Activated naive CD8-positive, alpha-beta T cell (primary cell): ENCODE measurements at regions not wholly inside any gene's neighbourhood (a gene's known extent, or its start where the extent isn't known, plus 50 kb on each side); places are given as distances from the start of the nearest gene placed in this dataset.
"Not testable (repeated sequence)": the region's sequence is repeated elsewhere in the genome, so short reads cannot be mapped to it uniquely, and the experiment has no call there.

Experiments
- H3K27ac Mint-ChIP-seq: one replicate; pipeline ENCODE4 v1.8.0; 2021; ENCODE audit warnings: mixed read lengths
- H3K27me3 Mint-ChIP-seq: one replicate; pipeline ENCODE4 v1.8.0; 2021; ENCODE audit warnings: mixed read lengths
- H3K36me3 Mint-ChIP-seq: one replicate; pipeline ENCODE4 v1.8.0; 2021; ENCODE audit warnings: mixed read lengths
- H3K4me1 Mint-ChIP-seq: one replicate; pipeline ENCODE4 v1.8.0; 2021; ENCODE audit warnings: low read depth, mixed read lengths
- H3K4me3 Mint-ChIP-seq: one replicate; pipeline ENCODE4 v1.8.0; 2021; ENCODE audit warnings: mild to moderate bottlenecking, mixed read lengths
- H3K9me3 Mint-ChIP-seq: one replicate; pipeline ENCODE4 v1.8.0; 2021; ENCODE audit warnings: low read depth, mixed read lengths

DNA sequence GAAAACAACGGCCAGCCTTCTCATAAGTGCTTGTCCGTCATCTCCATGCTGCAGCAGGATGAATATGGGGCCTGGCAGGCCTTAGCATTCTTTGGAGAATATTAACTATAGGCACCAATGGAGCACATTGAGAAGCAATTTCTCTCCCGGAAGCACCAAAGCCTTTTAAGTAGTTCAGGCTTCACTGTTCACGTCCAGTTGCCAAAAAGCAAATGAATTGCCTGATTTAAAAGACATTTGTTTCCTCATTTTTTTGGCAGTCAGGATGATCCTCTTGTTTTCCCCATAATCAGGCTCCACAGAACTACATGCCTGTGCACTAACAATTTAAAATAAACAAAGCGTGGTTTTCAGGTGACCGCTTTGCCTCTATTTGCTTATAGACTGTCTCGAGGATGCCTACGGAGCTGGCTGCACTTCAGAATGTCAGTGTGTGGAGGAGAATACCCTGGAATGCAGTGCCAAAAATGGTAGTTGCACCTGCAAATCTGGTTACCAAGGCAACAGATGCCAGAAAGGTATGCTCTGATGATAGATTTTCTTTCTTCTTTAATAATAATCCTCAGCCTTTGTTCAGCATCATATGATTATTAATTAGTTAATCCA, 725.2 kb upstream of the GOLIM4 start:
- Mint-ChIP-seq H3K4me1 (no peaks in the 10 kb centered on the region), H3K27me3 (no peaks in the 10 kb centered on the region), H3K9me3 (no peaks in the 10 kb centered on the region), H3K4me3 (no peak overlapping the region), H3K36me3 (no peaks in the 10 kb centered on the region), H3K27ac (no peak overlapping the region)

DNA sequence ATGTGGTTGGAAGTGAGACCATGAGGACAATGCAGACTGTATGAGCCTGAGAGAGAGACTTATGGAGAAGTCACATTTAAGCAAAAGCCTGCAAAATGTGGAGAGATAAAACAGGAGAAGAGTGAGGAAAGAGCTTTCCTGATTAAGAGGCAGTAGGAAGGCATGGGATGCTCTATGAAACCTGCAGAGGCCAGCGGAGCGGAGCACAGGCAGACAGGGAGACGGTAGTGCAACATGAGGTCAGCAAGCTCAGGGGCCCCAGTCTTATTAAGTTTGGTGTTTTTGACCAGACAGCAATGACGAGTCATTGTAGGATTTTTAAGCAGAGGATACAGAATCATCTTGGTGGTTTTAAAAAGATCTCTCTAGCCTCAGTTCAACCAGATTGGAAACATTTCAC, 721.5 kb upstream of the GOLIM4 start:
- no peaks in the 10 kb centered on the region for H3K4me1 Mint-ChIP-seq

DNA sequence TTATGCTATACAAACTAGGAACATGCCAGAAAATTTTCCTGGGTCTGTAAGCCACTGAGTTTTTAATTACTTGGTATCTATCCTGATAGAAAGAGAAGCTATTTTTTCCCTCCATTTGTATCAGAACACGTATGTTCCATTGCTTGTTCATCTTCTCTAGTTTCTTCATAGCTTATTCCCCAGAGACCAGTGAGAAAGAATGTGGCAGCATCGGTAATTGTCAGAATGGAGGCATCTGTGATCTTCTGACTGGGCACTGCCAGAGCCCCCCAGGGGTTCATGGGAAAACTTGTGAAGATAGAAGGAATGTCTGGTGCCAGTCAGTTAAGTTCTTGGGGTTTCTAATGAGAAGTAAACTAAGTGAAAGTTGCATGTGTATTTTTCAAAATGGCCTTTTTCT, 720.2 kb upstream of the GOLIM4 start:
- H3K27ac Mint-ChIP-seq, result no peak overlapping the region
- no peaks in the 10 kb centered on the region for H3K4me1 Mint-ChIP-seq
- H3K4me3 Mint-ChIP-seq, result no peak overlapping the region
- H3K27me3 Mint-ChIP-seq, result no peaks in the 10 kb centered on the region
- no peaks in the 10 kb centered on the region for H3K36me3 Mint-ChIP-seq
- no peaks in the 10 kb centered on the region for H3K9me3 Mint-ChIP-seq

More for the DNA sequence above, 721.5 kb upstream of the GOLIM4 start:
- no peaks in the 10 kb centered on the region for H3K36me3 Mint-ChIP-seq
- no peak overlapping the region for H3K4me3 Mint-ChIP-seq
- no peaks in the 10 kb centered on the region for H3K27me3 Mint-ChIP-seq
- no peak overlapping the region for H3K27ac Mint-ChIP-seq
- H3K9me3 Mint-ChIP-seq, result no peaks in the 10 kb centered on the region

DNA sequence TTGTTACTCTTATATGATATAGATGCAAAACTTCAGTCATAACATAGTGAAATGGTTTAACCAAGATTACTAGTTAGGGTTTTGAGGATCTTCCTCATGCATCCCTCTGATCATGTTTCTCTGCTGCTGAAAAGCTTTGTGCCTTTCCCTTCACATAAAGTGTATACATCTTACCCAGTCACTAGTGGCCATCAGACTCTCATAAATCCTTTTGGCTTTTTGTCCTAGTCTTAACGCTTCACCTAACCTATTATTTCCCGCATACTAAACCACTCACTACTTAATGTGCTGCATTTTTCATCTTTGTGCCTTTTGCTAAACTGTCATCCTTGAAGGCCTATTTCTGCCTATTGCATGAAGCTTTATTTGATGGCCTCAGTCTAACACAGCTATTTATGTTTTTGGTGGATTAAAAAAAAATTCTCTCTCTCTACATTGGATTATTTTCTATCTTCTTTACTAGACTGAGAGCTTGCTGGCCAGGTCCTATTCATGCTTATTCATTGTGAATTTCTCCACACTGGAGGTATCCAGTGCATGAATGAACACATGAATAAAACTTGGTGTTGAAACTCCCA, 717.6 kb upstream of the GOLIM4 start:
- H3K36me3 Mint-ChIP-seq, result no peaks in the 10 kb centered on the region
- H3K4me1 Mint-ChIP-seq, result no peaks in the 10 kb centered on the region
- no peak overlapping the region for H3K27ac Mint-ChIP-seq
- no peaks in the 10 kb centered on the region for H3K27me3 Mint-ChIP-seq
- H3K4me3 Mint-ChIP-seq, result no peak overlapping the region
- H3K9me3 Mint-ChIP-seq, result no peaks in the 10 kb centered on the region

DNA sequence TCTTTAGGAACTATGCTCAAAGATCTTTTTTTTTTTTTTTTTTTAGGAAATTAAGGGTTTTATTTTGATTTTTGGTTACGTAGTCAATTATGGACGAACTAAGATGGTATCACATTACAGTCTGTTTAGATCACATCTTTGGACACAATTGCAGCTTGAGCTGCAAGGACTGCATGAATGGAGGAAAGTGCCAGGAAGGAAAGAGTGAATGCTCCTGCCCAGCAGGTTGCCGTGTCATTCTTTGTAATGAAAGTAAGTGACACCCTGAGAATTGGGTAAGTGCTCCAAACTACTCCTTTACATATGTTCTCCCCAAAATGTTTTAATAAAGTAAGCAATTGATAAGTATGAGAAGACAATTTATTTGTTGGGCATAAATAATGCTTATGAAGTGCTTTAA, 716.5 kb upstream of the GOLIM4 start:
- no peaks in the 10 kb centered on the region for H3K36me3 Mint-ChIP-seq
- H3K4me1 Mint-ChIP-seq, result no peaks in the 10 kb centered on the region

DNA sequence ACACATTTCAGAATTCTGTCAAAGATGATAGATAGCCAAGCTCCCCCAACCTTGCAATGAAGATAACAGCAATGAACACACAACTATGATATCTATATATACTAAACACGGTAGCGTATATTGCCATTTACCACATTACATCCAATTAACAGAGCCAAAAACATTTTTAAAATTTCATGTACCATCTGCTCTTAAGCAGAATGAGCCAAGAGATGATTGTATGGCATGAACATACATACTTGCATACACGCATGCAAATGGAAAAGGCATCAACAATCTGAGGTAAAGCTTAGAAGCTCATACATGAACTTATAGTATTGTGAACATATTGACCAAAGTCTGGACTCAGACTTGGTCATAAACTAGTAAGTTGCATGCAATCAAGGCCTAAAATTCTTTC, 712.9 kb upstream of the GOLIM4 start:
- Mint-ChIP-seq H3K36me3 (no peaks in the 10 kb centered on the region), H3K9me3 (no peaks in the 10 kb centered on the region), H3K4me1 (no peaks in the 10 kb centered on the region), H3K4me3 (no peak overlapping the region), H3K27me3 (no peaks in the 10 kb centered on the region), H3K27ac (no peak overlapping the region)

More for the DNA sequence above, 716.5 kb upstream of the GOLIM4 start:
- no peak overlapping the region for H3K4me3 Mint-ChIP-seq
- no peak overlapping the region for H3K27ac Mint-ChIP-seq
- no peaks in the 10 kb centered on the region for H3K9me3 Mint-ChIP-seq
- H3K27me3 Mint-ChIP-seq, result no peaks in the 10 kb centered on the region

DNA sequence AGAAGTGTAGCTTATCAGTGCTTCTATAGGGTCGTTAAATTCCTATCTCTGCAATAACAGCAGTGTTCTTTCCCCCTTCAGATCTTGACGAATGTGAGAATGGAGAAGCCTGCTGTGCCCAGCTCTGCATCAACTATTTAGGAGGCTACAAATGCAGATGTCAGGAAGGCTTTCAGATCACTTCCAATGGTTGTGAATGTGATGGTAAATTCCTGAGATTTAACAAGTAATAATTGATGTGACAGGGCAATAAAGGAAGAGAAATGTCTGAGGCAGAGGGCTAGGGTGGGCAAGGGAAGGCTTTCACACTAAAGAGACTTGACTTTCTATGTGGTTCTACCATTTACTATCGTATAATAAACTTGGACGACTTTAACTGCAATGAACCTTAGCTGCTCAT, 711.7 kb upstream of the GOLIM4 start:
- no peak overlapping the region for H3K27ac Mint-ChIP-seq
- no peak overlapping the region for H3K4me3 Mint-ChIP-seq
- H3K27me3 Mint-ChIP-seq, result no peaks in the 10 kb centered on the region
- no peaks in the 10 kb centered on the region for H3K9me3 Mint-ChIP-seq
- H3K4me1 Mint-ChIP-seq, result no peaks in the 10 kb centered on the region
- no peaks in the 10 kb centered on the region for H3K36me3 Mint-ChIP-seq

DNA sequence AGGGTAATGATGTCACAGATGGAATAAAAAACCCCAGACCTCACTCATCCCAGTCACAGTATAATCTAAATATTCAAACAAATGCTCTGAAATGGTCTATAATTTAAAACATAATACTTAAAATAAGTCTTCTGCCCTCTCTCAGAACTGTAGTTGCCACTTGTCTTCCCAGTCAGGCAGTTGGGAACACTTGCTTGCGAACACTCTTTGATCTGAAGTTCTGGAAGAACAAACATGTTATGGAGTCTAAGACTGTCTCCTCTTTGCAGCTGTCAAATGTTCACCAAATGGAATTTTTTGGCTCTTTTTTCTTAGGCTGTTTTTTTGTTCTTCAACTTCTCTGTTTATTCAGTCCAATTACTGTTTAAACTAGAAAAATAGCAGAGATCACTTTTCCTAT, 711.1 kb upstream of the GOLIM4 start:
- no peak overlapping the region for H3K27ac Mint-ChIP-seq
- no peaks in the 10 kb centered on the region for H3K9me3 Mint-ChIP-seq
- H3K4me3 Mint-ChIP-seq, result no peak overlapping the region
- H3K36me3 Mint-ChIP-seq, result no peaks in the 10 kb centered on the region
- H3K27me3 Mint-ChIP-seq, result no peaks in the 10 kb centered on the region
- no peaks in the 10 kb centered on the region for H3K4me1 Mint-ChIP-seq

DNA sequence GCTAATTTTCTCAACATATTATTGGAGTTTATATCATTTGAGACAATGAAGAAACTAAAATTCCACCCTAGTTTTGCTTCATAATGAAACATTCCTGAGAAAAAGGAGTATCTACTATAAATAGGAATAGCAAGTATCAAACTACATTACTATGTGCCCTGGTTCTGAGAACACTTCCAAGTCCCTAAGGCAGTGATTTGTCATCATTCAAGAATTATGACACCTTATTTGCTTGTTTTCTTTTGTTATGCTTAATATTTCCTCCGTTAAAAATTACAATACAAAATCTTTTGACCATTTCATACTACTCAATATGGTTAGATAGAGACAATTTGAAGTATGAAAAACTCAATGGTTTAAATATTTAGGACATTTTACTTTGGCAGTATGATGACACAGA, 707.8 kb upstream of the GOLIM4 start:
- no peaks in the 10 kb centered on the region for H3K9me3 Mint-ChIP-seq
- no peaks in the 10 kb centered on the region for H3K36me3 Mint-ChIP-seq
- no peaks in the 10 kb centered on the region for H3K27me3 Mint-ChIP-seq
- no peaks in the 10 kb centered on the region for H3K4me1 Mint-ChIP-seq
- no peak overlapping the region for H3K27ac Mint-ChIP-seq
- no peak overlapping the region for H3K4me3 Mint-ChIP-seq

DNA sequence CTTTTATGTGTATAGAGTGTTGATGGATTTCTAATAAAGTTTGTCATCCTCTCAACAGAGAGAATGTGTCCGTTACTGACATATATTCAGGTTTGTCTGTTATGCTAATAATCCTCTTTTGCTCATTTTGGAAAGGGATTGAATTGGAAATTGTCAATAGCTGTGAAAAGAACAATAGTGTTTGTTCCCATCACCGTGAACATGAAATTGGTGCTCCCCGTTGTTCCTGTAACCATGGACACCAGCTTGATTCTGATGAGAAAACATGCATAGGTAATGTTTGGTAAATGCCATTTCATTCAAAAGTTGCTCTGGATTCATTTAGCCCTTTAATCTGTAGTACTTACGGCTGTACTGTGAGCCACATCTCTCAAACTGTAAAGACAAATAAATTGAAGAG, 707.0 kb upstream of the GOLIM4 start:
- Mint-ChIP-seq H3K4me1 (no peaks in the 10 kb centered on the region), H3K4me3 (no peak overlapping the region), H3K27me3 (no peaks in the 10 kb centered on the region), H3K27ac (no peak overlapping the region), H3K36me3 (no peaks in the 10 kb centered on the region), H3K9me3 (no peaks in the 10 kb centered on the region)

DNA sequence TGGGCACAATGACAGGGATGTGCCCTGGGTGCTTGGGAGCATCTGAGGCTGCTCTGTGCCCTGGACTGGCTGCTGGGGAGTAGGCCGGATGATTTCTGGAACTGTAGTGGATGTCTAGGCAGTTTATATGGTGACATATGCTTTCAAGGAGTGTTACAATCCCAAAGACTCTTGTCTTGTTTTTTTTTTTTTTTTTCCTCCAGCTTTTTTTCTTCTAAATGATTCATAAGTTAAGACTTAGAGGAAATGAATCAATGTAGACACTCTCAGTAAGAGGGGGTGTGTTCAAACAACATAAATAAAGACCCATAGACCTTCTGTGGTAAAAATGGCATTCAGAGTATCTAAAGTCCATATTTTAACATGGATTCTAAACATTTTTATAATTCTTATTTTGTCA, 706.1 kb upstream of the GOLIM4 start:
- Mint-ChIP-seq H3K4me1 (no peaks in the 10 kb centered on the region), H3K36me3 (no peaks in the 10 kb centered on the region), H3K9me3 (no peaks in the 10 kb centered on the region)

DNA sequence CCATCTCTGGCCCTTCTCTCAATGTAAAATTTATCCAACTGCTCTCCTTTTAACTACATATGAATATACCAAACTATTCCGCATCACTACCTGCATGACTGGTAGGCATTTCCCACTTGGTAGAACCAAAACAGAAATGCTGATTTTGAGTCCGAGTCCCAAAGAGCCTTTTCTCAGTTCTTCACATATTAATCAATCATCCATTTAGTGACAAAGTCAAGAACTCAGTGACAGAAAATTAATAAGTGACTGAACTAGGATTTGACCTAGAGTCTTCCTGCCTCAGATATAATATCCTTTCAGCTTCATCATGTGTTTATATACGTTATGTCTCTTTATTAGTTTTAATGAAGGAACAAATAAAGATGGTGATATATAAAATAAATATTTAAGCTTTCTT, 700.6 kb upstream of the GOLIM4 start:
- Mint-ChIP-seq H3K27me3 (no peaks in the 10 kb centered on the region), H3K4me3 (no peak overlapping the region), H3K27ac (no peak overlapping the region), H3K9me3 (no peaks in the 10 kb centered on the region), H3K4me1 (no peaks in the 10 kb centered on the region), H3K36me3 (no peaks in the 10 kb centered on the region)

More for the DNA sequence above, 706.1 kb upstream of the GOLIM4 start:
- Mint-ChIP-seq H3K27ac (no peak overlapping the region), H3K4me3 (no peak overlapping the region), H3K27me3 (no peaks in the 10 kb centered on the region)

DNA sequence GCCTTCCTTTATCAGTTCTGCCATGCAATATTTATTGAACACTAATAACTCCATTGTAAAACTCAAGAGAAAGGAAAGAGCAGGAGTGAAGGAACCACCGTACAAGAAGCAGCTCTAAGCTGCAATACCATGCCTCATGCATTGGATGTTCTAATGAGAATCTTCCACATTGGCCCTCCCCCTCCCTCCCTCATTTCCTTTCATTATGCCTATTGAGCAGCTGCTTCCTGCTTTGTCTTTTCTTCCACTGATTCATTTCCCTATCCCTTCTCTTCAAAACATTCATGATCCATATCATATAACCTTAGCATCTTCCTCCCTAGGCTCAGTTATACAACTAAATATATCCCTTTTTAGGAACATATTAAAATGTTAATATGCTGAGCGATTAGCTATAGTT, 698.7 kb upstream of the GOLIM4 start:
- no peaks in the 10 kb centered on the region for H3K9me3 Mint-ChIP-seq
- H3K4me3 Mint-ChIP-seq, result no peak overlapping the region
- no peaks in the 10 kb centered on the region for H3K36me3 Mint-ChIP-seq
- H3K4me1 Mint-ChIP-seq, result no peaks in the 10 kb centered on the region
- no peak overlapping the region for H3K27ac Mint-ChIP-seq
- no peaks in the 10 kb centered on the region for H3K27me3 Mint-ChIP-seq

DNA sequence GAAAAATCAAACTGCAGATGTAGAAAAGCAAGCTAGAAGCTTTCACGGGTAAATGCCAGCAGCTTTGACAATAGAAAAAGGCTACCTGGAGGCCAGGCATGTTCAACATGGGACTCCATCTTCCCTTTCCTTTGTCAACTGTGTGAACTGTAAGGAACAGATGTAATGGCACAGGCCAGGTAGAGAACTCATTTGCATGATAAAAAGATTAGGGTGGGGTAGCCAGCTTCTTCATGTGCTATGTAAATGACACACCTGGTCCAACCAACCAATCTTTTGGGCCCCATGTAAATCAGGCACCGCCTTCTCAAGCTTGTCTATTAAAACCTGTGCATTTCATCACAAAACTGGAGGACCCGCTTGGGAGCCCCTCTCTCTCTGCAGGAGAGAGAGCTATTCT, 686.5 kb upstream of the GOLIM4 start:
- no peaks in the 10 kb centered on the region for H3K36me3 Mint-ChIP-seq
- peaks cover 1% of the 10 kb centered on the region for H3K27me3 Mint-ChIP-seq
- no peaks in the 10 kb centered on the region for H3K4me1 Mint-ChIP-seq
- peaks cover 2% of the 10 kb centered on the region for H3K9me3 Mint-ChIP-seq
- no peak overlapping the region for H3K27ac Mint-ChIP-seq
- H3K4me3 Mint-ChIP-seq, result no peak overlapping the region

DNA sequence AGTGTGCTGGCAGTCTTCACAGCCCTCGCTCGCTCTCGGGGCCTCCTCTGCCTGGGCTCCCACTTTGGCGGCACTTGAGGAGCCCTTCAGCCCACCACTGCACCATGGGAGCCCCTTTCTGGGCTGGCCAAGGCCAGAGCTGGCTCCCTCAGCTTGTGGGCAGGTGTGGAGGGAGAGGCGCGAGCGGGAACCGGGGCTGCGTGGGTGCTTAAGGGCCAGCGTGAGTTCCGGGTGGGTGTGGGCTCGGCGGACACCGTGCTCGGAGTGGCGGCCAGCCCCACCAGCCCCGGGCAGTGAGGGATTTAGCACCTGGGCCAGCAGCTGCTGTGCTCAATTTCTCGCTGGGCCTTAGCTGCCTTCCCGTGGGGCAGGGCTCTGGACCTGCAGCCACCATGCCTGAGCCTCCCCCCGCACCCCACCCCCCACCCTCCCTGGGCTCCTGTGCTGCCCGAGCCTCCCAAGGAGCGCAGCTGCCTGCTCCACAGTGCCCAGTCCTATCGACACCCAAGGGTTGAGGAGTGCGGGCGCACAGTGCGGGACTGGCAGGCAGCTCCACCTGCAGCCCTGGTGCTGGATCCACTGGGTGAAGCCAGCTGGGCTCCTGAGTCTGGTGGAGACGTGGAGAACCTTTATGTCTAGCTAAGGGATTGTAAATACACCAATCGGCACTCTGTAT, 684.4 kb upstream of the GOLIM4 start:
- not testable (repeated sequence) for H3K27me3 Mint-ChIP-seq, H3K36me3 Mint-ChIP-seq, H3K4me1 Mint-ChIP-seq, H3K27ac Mint-ChIP-seq, H3K4me3 Mint-ChIP-seq, H3K9me3 Mint-ChIP-seq

DNA sequence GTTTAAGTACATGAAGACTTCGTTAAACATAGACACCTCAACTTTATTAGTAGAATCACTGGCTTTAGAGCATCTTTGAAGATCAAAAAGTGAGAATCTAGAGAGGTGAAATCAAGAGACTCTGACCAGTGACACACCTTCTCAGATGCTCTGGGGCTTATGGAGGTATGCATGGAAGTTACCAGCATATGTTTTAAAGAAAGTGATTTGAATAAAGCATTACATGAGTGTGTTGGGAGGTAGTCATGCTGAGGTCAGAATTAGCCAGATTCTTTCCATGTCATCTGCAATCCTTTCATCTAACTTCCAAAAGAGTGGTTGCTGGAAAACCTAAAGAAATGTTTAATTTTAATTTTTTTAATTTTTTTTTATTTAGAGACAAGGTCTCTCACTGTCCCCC, 658.0 kb upstream of the GOLIM4 start:
- no peaks in the 10 kb centered on the region for H3K27me3 Mint-ChIP-seq
- H3K4me3 Mint-ChIP-seq, result no peak overlapping the region
- no peak overlapping the region for H3K27ac Mint-ChIP-seq
- no peaks in the 10 kb centered on the region for H3K36me3 Mint-ChIP-seq
- no peaks in the 10 kb centered on the region for H3K4me1 Mint-ChIP-seq
- peaks cover 10% of the 10 kb centered on the region for H3K9me3 Mint-ChIP-seq
